Inflammatory macrophage (primary cell): ENCODE measurements at regions not wholly inside any gene's neighbourhood (a gene's known extent, or its start where the extent isn't known, plus 50 kb on each side); places are given as distances from the start of the nearest gene placed in this dataset.
"Not testable (repeated sequence)": the region's sequence is repeated elsewhere in the genome, so short reads cannot be mapped to it uniquely, and the experiment has no call there.

Source experiments
- DNase-seq, 2 donors: peaks; one replicate each; pipeline ENCODE4 v3.0.0-alpha.2; 2020 to 2022

DNA sequence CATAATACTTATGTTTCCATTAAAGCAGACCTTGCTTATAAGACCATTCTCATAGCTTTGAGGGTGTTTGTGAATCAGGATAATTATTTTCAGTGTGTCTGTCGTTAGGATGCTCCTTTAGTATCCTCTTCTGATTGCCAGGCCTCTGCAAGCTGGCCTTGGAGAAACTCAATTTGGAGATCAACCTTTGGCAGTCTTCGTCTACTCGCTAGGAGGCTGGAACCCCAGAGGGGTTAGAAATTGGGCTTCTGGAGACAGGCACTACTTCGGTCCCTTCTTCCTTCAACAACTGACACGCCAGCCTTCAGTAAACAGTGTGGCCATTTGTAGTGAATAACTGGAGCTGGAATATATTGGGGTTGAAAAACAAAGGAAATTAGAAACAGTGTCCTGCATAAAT lies 100.8 kb upstream of the CITED2 start:
- no peak for DNase-seq

DNA sequence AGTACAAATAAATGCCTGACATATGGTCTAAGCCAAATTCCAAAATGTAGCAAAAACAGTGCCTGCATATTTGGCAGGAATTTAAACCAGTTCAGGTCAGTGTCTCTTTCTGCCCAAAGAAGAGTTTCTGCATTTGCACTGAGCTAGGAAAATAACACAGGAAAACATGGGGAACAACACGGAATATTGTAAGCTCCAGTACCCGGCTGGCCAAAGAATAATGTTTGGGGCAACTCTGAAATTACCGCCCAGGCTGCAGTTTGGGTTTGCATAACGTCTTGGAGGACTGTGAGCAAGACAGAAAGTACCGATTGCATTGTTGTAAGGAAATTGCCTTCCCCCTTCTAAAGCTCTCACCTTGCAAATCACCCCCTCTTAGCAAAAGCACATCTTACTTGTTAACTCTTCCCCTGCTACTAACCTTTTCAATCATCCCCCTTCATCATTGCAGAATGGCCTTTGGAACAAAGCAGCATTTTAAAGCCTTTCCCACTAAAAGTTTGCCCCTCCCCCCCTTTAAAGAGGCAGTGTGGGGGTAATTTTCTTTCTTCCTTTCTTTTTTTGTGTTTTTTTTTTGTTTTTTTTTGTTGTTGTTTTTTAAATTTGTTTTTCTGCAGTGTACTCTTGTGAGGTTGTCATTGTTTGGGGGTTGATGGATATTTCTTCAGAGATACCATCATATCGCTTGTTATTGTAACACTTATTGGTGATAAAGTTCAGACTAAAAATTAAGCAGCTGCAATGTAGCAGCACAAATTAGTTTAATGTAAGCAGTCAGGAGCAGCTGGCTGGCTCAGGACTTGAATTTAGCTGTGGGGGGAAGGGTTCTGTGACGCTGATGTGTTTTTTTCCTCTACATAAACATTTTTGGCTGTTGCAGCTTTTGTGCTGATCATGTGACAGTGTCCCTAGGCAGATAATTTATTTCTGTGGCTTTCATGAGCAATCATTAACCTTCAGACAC lies 100.0 kb upstream of the CITED2 start:
- DNase-seq: peak; percentile 49 to 56

DNA sequence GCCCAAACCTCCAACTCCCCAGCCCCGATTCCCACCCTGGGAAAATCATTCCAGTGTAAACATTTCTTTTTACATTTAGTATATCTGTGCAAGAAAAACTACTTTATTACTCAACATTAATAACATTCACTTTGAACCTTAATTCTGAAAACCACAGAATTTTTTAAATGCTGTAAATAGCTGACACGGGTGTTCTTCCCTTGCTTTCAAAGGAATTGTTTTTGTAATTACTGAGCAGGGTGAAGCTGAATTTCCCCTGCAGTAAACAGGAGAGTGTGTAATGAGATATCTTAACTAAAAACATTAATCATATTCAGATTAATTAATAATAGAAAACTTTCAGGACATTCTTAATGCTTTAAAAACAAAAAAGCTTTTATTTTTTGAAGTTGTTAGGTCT lies 99.3 kb upstream of the CITED2 start:
- DNase-seq: no peak

DNA sequence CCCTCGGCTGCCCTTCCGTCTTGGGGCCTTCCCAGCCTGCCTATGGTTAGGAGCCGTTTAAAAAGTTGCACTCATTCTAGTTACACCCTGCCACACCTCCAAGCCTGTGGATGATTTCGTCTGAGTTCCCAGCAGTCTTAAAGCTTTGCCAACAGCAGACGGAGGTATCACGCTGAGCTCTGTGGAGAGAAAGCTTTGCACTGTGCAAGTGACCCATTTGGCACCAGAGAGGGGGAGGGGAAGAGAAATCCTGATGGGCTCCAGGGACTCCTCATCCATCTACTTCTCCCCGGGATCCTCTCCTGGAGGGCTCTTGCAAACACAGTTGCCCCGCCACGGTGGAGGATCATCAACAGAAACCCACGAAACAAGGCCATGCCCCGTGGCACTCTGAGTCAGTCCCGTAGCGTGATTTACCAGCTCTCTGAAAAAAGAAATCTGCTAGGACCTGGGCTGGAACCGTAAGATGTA lies 98.8 kb upstream of the CITED2 start:
- DNase-seq: no peak

DNA sequence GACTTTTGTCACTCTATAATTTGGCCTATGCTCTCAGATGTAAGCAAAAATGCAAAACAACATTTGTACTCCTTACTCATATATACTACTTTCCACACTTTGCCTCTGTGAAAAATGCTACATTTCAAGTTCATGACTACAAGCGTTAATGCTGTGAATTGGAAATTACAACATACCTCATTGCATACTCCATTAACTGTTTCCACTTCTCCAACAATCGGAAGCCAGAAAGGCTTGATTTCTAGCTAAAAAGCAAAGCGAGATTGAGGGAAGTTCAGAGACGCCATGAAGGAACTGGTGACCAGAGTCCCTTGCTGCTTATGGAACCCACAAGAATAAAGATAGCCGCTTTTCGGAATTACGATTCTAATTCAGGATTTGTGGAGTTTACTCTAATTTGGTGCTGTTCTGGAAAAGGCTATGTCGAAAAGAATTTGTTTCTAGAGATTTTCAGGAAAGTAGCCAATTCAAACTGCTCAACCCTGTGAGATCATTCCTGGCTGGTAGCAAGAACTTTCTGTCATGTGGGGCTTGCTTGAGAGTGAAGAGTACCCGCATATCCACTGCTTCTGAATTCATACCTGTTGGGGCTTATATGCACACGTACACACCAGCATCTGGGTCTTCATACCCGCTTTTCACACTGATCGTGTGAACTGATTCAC lies 98.0 kb upstream of the CITED2 start:
- DNase-seq: peak; percentile 77 to 90

DNA sequence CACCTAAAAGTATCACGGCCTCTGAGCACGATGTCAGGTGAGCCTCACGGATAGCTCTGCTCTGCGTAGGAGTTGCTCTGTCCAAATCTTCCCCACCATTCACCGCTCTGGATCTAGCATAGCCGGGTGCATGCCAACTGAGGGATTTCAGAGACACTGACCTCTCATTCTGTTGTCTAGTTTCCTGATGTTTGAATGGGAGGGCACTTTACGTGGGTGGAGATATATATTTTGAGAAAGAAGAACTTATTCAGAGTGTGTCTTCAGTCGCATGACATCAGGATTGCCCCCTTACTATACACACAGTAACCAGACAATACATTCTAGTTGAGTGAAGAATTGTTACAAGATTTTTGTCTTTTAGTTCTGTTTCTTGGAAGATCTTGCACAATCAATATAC lies 96.5 kb upstream of the CITED2 start:
- peak; percentile 69 to 86 for DNase-seq

DNA sequence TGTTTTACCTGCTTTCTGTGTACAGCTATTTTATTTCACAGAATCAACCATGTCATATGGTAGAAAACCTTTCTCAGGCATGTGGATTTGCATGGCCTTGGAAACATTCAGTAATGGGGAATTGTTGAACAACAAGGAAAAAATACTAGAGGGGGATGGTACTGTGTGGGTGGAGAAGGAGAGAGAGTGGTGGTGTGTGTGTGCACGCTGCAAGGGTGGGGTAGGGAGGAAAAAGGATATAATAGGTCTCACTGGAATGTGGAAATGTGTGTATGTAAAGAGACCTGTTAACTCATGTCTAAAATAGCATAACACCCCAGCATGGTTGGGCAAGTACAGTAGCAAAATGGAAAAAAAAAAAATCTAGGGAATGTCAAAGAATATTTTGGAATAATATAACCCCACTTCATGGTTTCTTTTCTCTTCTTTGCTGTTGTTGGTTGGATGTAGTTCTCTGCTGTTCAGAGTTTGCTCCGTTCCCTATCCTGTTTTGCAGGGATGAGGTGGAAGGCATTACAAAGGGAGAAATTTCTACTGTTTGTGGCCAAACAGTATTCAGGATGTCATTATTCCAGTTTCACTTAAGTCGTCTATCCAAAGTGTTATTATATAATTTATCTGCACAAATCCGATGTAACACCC lies 93.9 kb upstream of the CITED2 start:
- DNase-seq: no peak

DNA sequence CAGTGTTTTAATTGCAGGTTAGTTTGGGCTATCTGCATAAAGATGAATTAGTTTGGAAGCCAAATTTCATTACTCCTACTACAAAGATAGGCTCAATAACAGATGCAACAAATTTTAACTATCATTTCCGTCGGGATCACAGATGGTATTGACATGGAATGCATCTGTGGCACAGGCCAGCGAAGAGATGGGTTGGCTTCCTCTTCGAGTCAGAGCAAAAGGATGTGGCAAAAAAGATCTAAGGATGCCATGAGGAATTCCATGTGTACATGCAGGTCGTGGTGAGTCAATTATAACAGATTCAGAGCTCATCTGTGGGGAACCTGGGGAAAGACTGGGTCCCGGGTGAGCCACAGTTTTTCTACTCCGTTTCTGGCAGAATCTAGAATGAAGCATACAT lies 83.0 kb upstream of the CITED2 start:
- DNase-seq: no peak

DNA sequence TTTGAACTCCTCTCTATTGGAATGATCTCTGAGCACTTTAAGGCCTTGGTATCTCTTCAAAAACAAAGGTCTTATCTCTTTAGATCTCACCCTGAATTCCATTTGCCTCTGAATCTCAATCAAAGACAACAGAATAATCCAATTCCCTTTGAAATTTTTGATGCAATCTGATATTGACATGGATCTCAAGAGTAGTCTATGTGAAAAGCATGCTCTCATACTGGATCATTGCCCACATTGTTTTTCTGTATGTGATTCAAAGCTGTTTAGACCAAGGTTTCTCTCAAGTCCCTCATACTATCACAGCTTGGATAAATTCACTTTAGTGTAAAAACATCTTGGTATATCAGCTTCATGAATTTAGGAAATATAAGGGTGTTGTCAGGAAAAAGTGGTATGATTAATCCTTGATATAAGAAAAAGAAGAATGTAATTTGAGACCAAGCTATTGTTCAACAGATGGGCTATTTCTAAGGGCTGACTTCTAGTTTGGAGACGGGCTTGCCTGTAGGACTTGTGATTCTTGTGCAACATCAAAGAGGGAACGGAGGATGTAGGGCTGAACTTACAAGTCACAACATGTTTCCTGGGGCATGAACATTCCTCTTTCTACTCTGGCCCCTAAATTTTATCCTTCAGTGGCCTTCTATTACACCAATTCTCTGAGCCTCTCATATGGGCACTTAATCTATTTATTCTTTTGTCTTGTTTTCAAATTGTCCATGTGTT lies 77.9 kb upstream of the CITED2 start:
- DNase-seq: peak; percentile 63 to 68

DNA sequence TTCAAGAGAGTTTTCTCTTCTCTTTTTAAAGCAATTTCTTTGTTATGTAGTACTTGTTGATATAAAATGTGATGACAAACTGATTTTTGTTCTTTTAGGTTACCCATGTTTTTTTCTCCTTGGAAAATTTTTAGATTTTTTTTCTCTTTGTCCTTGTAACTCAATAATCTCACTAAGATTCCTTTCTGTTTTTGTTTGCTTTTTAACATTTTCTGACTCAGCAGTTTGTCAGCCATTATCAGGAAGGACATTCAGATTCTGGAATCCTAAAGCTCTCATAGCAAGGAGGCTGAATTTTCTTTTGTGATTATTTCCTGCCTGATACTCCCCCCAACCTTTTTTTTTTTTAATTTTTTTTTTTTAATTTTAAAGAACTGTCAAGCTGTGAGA lies 75.2 kb upstream of the CITED2 start:
- no peak for DNase-seq

DNA sequence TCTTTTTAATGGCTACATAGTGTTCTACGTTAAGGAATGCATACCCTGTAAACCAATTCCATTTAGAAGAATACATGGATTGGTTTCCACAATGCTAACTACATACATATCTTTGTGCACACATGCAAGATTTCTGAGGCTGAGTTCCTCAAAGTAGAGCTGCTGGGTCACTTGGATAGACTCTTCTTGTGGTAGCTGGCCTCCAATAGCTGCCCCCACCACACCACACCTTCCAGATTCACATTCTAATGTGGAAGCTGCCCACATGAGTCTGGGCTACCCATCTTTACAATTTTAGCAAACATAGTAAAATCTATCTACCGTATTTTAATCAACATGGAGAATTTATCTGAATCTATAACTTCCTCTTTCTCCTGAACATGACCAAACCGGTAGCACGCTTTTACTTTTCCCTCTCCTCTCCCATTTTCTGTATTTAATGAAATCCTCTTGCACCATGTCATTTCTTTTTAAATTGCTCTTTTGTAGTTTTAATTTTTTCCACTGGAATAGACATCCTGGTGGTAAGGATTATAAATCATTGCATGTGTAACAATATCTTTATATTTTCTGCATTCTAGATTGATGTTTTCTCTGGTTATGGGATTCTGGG lies 74.7 kb upstream of the CITED2 start:
- DNase-seq: peak in 1 of 2 donors; percentile 24

DNA sequence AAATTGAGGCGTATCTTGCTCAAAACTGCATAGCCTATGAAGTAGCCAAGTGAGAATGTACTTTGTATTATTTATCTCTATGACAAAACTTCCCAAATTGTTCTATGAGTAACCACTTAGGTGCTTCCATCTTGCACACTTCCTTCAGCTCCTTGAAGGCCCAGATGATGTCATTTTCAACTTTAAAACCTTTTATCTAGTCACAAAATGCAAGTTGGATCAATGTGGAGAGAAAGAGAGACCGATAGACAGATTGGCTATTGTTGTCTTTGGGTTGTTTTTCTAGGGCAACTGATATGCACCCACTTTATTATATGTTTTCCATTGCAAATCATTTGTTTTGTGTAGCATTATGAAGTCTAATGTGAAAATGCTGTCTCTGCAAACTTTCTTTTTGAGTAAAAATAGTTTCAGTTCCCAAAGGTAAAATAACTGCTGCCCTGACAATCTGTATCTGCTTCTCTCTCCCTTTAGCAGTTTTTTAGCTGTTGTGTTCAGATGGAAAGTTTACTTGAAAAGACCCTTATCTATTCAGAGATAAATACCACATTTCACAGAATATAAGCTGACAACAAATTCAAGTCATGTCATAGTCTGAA lies 73.7 kb upstream of the CITED2 start:
- DNase-seq: no peak

DNA sequence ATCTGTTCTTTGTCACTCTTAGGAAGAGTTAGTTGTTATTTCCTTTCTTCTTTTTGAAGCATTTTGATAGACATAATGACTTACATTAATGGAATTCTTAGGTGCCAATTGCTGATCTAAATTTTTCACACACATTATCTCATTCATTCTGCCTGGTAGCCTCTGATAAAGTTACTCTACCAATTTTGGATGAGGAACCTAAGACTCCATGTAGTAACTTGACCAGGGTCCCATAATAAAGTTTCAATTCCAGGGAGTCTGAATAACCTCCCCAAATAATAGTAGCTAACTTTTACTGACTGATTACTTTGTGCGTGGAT lies 73.2 kb upstream of the CITED2 start:
- no peak for DNase-seq

DNA sequence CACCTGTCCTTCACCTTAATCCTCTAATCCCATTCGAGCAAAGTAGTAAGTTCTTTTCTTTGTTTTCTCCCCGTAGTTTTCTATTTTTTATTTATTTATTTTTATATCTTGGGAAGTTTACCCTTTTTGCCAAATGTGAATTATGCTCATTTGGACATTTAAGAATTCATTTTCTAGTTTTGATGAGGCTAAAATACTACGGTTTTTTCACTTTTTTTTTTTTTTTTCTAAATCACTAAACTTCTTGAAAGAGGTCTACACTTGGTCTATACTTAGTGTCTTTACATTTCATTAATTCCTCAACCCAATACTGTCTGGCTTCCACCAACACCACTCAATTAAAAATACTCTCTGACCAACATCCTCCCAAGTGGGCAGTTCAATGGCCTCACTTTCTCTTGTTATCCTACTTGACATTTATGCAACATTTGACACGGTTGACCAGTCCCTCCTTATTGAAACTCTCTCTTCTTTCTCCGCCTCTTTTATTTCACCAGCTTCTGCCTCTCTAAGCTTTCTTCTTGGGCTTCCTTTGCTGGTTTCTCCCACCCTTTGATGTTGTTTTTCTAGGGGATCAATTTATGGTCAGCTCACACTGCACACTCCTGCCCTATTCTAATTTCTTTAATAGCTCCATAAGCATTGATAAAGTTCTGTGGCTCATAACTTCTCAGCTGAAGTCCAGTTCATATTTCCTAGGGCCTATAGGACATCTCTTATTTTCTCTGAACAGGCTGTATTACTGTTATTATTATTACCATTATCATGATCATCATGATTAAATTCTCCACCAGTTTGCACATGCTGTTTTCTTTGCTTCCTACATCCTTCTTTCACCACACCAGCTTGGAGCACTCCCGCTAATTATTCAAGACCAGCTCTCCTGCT lies 72.6 kb upstream of the CITED2 start:
- no peak for DNase-seq

DNA sequence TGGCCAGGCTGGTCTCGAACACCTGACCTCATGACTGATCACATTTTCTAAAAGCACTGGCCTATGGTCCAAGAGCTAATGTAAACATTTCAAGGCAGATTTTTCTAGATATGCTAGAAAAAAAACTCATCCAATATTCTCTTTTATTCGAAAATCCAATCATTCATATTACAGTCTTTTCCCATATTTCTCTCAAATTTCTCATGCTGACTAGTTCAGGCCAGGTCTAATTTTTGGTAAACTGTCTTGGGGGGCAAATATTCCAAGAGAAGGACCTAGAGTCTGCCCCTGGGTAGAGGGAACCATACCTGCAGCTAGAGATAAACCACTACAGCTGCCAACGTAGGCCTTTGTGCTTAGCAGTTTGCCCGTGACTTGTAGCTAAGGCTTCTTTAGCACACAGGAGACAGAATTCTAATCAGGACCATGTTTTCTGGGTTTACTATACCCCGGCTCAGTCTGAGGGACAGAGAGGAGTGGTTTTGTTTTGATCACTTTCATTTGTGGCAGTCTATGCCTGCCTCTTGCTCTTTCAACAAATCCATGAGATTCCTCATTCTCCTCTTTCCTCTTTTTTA lies 71.8 kb upstream of the CITED2 start:
- no peak for DNase-seq

DNA sequence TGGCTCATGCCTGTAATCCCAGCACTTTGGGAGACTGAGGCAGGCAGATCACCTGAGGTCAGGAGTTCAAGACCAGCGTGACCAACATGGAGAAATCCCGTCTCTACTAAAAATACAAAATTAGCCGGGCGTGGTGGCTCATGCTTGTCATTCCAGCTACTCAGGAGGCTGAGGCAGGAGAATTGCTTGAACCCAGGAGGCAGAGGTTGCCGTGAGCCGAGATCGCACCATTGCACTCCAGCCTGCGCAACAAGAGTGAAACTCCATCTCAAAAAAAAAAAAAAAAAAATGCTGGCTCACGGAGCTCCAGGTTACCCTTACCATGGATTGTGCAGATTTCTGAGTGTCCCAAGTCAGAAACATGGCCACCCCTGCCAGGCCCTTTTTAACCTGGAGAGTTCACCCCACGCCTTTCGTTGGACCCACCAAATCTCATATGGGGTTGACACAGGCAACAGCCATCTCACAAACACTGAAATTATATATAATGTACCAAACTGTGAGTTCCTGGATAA lies 69.9 kb upstream of the CITED2 start:
- DNase-seq: not testable (repeated sequence)

DNA sequence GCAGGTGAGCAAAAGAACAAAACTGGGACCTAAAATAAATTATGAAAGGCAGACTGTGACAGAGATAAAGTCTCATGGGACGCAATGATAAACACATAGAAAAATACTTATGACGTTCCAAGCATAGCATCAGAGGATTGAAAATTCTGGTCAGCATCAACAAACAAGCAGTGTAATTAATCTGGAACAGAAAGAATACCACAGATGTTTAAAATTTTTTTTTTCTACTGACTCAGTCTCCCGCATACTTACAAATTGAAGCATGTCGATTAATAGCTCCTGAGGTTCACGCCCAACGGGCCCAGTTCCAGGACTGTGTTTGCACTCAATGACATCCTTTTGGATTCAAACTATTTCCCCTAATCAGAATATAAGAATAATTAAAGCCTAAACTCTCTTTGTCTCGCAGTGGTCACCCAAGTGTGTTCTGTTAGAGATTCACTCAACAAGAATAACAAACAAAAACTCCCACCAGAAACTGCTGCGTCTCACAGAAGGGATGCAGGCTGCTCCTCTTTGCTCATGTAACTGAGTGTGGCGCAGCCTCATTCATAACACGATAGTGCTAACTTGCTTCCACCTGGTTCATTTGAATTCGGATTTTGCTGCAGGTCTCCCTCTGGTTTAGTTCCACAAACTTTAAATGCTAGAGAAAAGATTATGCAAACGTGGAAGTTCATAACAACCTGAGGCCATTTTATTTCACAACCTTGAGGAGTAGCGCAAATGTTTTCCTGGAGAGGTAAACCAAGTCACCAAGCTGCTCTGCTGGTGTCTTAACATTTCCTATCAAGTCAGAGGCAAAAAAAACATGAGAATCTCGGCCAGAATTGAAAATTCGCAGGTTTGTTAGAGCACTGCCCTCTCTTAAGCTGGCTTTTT lies 69.0 kb upstream of the CITED2 start:
- no peak for DNase-seq

DNA sequence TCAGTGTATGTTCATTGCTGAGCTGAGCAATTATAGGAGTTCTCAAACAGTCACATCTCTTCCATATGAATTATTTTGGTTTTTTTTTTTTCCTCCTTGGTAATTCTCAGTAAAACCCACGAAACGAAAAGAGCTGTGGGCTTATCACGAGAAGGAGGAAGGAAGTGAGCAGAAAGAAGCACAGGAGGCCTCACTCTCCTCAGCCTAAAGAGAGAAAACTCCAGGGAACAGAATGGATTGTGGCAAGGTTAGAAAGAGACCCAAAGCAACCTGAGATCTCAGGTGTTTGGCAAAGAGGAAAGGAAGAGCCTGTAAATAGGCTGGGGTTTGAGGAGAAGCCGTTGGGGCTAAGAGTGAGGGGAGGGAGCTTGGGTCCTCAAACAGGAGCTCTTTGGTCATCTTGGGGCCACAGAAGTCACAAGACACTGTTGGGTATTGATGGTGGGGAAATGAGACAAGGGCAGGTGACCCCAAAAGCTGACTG lies 67.8 kb upstream of the CITED2 start:
- DNase-seq: peak; percentile 58 to 69

DNA sequence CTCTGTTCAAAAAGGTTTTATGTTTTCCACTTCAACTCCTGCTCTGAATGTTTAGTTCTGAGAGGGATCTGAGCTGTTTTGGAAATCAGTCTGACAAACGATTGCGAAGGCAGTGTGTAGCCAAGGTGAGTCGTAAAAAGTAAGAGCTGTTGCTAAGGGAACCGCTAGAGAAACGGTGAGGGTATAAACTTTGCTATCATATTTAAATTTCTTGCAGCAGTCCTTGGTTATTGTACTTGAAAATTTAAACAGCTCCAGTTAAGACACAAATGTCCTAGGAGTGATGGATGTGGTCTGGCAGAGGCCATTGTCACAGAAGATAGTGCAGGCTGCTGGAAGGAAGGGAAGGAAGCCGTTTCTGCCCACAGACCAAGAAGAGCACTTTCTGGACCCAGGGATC lies 64.9 kb upstream of the CITED2 start:
- no peak for DNase-seq
